ENCODE measurements at regions not wholly inside any gene's neighbourhood (a gene's known extent, or its start where the extent isn't known, plus 50 kb on each side); places are given as distances from the start of the nearest gene placed in this dataset.
"Not testable (repeated sequence)": the region's sequence is repeated elsewhere in the genome, so short reads cannot be mapped to it uniquely, and the experiment has no call there.

DNA sequence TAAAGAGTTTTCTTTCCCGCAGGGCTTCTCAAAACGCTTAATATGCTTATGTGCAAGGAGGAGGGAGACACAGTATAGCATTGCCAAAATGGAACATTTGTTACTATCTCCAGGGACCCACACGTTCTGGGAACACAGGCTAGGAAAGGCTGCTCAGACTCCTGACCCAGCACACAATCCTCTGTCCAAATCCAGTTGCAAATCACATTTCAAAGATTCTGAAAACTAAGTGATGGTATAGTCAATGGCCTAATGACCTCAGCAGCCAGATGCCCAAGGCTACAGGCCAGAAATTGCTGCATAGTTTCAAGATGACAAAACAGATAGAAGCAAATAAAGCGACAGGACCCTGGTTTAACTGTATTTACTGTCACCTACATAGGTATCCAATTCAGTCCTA, 97.0 kb upstream of the GRIP1 start:
- no peak for DNase-seq (ENCODE audit: low read depth)

DNA sequence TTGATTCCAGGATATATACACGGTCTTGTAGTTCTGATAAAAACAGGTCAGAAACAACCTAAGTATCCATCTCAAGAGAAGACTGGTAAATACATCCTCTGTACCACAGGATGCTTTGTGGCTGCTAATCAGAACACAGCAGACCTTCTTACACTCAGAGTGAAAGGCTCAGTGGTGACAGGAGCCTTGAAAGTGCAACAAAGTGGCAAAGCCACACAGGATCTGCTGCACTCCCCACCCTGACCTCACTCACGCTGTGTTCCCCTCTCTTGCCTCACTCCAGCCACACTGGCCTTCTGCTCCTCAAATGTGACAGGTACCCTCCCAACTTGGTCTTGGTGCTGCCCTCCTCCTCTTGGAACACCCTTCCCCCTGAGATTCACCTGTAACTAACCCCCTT, 98.1 kb upstream of the GRIP1 start:
- peak; percentile 15 for DNase-seq (ENCODE audit: low read depth)

DNA sequence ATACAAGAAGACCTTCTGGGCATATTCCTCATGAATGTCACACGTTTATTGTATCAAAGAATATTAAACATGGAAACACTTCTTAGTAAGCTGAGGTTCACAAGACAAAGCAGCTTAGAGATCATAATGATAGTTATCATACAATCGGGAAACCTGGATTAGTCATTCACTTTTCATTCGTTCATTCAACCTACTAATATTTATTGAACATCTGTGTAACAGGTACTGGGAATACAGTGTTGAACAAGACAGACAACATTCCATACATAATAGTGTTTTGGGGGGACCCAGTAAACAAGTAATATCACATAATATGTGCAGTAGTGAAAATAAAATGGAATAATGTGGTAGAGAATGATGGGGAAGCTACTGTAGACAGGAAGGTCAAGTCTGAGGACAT, 100.6 kb upstream of the GRIP1 start:
- DNase-seq (ENCODE audit: low read depth) = no peak

GRCh38 chr12:66786531-66787308, 107.8 kb upstream of the GRIP1 start:
- DNase-seq (ENCODE audit: low read depth) = no peak

GRCh38 chr12:66799551-66799950, 120.7 kb upstream of the GRIP1 start:
- no peak for DNase-seq (ENCODE audit: low read depth)

DNA sequence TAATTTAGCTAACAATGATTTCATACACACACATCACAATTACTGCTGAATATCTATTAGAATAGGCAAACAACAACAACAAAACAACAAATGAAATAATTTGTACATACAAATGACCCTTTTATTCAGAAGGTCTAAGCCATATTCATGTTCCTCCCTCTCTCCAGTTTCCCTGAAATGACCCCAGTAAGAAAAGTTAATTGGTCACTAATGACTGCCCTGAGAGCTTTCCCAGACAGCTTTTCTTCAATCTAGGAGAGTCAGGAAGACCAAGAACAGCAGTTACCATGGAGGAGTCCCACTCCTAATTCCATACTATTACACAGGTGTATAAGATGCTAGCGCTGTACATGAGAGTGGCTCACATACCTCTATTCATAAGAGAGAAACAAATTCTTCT, 121.2 kb upstream of the GRIP1 start:
- DNase-seq (ENCODE audit: low read depth) = no peak

DNA sequence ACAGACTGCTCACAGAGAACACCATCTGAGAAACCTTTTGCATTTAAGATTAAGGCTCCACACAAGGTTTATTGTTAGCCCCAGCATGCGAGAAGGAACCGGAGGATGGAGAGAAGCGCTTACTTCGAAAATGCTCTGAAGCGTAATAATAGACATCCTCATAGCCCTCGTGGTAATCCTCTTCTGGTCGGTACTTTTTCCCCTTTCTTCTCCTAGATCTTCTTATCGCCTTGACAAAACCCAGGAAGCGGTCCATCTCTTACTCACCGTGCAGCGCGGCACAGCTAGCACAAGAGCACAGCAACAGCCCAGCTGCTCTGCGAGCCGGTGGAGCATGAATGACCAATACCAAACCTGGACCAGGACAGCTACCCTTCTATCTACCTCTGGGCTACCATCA, 125.1 kb upstream of the GRIP1 start:
- DNase-seq (ENCODE audit: low read depth) = no peak

DNA sequence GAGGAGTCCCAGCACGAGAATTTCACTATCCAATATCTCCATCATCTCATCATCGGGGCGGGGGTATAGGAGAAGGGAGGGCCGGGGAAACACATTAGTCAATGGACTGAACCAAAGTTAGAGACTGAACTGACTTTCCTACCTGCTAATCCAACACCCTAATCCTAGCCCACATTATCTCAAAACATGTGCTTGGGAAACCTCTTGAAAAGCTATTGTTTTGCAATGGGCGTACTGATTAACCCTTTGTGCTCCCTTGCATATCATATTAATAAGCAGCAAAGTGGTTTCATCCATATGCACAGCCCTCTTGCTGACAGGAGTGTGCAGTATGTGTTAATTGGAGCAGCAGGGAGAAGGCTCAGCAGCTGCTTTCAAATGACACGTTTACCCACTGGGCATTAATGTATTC, 125.7 kb upstream of the GRIP1 start:
- no peak for DNase-seq (ENCODE audit: low read depth)

GRCh38 chr12:66808606-66809005, 129.7 kb upstream of the GRIP1 start:
- no peak for DNase-seq (ENCODE audit: low read depth)

DNA sequence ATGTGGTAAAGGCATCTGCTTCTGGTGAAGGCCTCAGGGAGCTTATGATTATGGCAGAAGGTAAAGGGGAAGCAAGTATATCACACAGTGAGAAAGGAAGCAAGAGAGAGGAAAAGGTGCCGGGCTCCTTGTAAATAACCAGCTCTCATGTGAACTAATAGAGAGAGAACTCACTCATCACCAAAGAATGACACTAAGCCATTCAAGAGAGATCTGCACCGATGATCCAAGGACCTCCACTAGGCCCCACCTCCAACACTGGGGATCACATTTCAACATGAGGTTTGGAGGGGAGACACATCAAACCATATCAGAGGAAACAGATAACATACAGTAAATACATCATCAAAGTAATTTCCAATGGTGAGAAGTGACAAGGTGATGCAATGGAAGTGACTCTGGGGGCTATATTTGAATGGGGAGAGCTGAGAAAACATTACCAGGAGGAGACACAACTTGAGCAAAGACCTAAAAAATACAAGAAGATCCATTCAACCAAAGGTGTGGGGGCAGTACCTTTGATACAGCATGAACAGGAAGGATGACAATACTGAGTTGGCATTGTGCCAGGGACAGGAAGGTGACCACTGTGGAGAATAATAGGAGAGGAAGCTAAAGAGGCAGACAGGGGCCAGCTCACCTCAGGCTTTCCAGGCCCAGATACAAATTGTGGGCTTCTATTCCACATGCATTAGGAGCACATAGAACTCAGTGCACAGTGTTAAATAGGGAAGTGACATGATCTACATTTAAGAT, 134.4 kb upstream of the GRIP1 start:
- DNase-seq (ENCODE audit: low read depth) = no peak

DNA sequence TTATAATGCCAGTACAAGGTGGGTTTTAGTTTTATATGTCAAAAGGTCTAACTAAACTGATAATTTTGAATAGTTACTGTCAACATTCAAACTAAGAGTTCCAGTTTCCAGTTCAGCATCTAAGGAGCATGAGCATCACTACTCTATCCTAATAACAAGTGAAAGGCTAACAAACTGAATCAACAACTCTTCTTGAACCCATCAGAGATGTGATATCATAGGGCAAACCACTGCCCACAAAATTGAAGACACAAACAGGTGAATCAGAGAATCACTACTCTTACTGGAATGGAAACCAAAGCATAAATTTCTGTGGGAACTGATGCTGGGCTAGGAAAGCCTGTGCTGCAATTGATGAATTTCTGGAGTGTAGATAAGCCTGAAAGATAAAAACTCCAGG, 140.7 kb upstream of the GRIP1 start:
- DNase-seq (ENCODE audit: low read depth) = no peak

DNA sequence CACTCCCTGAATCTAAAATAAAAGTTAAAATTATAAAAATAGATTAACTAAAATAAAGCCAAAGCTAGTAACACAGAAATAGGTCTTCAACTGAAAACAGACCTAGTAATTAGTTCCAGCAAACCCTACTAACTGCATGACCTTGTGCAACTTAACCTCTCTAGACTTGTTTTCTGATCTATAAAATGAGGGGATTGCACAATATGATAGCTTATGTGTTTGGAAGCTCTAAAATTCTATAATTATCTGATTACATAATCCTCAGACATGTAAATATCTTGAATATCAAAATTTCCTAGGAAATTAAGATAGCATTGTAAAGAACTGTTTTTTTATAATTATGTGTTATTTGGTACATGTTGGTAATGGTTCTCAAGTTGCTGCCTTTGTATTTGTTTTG, 144.1 kb upstream of the GRIP1 start:
- no peak for DNase-seq (ENCODE audit: low read depth)

GRCh38 chr12:66823857-66824570, 145.1 kb upstream of the GRIP1 start:
- no peak for DNase-seq (ENCODE audit: low read depth)

DNA sequence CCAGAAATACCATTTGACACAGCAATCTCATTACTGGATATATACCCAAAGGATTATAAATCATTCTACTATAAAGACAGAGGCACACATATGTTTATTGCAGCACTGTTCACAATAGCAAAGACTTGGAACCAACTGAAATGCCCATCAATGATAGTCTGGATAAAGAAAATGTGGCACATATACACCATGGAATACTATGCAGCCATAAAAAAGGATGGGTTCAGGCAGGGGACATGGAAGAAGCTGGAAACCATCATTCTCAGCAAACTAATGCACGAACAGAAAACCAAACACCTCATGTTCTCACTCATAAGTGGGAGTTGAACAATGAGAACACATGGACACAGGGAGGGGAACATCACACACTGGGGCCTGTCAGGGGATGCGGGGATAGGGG, 147.0 kb upstream of the GRIP1 start:
- DNase-seq (ENCODE audit: low read depth) = not testable (repeated sequence)

DNA sequence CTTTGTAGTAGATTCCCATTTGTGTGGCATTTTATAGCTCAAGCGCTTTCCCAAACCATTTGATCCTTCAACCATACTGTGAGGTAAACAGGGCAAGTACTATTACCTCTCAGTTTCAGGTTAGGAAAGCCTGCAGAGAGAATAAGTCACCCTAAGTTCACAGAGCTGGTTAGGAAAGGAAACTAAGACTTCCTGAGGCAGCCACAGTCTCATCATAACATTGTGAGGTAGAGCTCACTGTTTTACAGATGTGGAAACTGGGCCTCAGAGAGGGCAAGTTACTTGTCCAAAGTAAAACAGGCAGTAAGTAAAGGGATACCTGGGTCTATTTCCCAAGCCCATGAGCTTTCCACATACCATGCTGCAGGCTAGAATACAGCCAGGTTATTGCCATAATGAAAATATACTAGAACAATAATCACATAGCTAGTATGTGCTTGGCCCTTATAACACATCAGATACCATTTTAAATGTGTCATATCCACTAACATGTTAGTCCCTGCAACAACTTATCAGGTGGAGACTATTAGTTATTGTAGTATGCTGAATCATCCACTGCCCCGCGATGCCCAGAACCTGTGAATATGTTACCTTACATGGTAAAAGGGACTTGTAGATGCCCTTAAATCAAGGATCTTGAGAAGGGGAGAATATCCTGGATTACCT, 150.9 kb upstream of the GRIP1 start:
- no peak for DNase-seq (ENCODE audit: low read depth)

DNA sequence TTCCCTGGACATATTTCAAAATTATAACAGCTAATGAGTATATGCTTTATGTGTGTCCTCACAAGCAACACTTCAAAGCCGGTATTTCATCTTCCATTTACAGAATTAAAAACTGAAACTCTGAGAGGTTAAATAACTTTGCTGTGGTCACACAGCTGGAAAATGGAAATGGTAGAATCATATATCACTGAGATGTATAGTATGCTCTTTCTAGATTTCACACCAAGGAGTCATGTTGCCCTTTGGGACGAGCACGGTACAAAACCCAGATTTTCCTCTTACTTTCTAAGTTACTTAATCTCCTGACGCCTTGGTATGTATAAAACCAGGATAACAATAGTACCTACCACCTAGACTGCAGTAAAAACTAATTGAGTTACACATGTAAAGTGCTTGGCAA, 152.6 kb upstream of the GRIP1 start:
- no peak for DNase-seq (ENCODE audit: low read depth)

DNA sequence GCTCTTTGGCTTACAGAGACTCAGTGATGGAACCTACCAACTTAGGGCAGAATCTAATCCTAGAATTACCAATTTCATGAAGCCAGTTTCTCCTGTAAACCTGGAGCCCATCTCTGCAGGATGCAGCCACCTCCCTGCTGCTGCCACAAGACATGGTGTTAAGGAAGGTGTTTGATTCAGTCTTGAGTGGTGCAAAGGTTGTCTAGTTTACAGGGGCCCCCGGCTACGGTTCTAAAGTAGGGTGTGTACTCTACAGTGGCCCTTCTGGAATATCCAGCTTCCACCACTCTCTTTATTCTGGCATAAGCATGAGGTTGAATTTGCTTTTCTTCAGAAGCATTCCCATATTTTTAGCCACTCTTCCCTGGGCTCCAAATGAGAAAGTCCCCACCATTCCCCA, 154.1 kb upstream of the GRIP1 start:
- no peak for DNase-seq (ENCODE audit: low read depth)

GRCh38 chr12:66836623-66837310, 157.9 kb upstream of the GRIP1 start:
- DNase-seq (ENCODE audit: low read depth) = no peak

DNA sequence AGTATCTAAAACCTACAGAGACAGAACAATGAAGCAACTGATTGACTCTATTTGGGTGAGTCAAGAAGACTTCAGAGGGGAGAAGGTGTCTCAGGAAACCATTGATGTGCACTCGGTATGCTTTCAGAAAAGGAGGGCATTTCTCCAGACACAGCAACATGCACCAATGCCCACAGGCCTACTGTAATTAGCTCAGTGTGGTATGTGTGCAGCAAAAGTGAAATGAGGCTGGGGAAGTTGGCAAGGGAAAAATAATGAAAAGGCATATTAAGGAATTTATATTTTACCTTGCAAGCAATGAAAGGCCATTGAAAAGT, 158.4 kb upstream of the GRIP1 start:
- no peak for DNase-seq (ENCODE audit: low read depth)

DNA sequence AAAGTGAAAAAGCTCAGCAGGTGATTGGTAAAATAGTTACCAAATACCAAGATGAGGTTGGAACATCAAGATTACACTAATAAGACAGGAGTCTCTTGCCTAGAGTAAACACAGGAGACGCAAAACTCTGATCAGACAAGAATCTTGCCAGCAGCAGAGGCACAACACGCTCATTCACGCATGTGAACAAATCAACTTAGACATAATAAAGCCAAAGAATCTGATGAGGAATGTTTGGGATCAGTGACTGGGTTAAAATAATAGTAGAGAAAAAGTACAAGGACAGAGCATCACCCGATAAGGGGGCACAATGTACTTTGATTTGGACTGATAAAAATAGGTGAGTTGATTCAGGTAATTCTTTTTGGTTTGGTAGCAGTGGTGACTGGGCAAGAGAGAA, 159.5 kb upstream of the GRIP1 start:
- no peak for DNase-seq (ENCODE audit: low read depth)

DNA sequence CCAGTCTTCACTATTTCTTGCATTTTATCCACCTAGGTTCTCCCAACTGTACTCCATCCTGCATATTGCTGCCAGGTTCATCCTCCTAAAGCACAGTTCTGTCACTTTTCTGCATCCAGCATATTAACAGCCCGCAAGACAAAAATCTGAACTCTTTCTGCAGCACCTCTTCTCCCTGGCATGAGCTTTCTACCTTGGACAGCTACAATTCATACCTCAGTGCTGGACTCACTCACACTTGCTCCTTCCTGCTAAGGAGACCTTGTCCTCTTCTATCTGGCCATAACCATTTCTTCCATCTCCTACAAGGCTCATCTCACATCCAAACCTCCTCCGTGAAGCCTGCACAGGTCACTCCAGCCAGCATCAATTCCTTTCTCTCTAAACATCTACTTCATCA, 170.1 kb upstream of the GRIP1 start:
- DNase-seq (ENCODE audit: low read depth) = no peak

DNA sequence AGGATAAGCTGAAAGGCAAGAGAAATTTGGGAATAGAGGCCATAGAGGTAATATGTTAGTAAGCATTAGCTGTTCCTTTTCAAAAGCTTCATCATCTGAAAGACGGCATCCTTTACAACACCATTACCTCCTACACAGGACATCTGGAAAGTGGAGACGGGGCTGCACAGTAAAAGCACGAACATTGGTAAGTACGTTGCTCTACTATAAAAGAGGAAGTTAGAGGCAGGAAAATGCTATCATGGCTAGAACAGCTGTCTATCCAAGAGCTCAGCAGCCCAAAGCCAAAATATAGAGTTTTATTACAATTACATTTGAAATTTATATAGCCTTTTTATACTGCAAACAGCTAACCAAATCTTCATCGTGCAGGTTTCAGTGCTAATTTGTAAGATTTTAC, 172.3 kb upstream of the GRIP1 start:
- DNase-seq (ENCODE audit: low read depth) = no peak

All from stimulated activated CD8-positive, alpha-beta memory T cell treated with anti-CD3 and anti-CD28 coated beads, Interleukin-12 subunit alpha, Interleukin-12 subunit beta, amount 100 ng/mL, for 1 hour (primary cell).